ENCODE measurements at regions not wholly inside any gene's neighbourhood (a gene's known extent, or its start where the extent isn't known, plus 50 kb on each side); places are given as distances from the start of the nearest gene placed in this dataset.

DNA sequence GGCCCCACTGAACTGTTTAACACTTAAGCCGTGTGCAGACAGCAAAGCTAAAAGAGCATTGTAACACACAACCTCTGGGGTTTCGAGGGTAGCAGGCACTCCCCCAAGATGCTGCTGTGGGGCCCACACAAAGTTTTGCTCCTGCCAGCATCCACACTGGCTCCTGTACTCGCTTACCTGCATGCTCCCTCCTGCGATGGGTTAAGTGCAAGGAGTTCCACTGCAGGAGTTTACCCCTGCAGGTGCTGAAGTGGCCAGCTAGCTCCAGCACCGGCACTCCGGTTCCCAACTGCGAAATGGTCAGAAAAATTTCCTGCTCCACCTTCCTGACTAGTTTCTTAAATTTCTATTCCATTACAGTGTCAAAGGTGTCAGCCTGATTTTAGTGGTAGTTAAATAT lies 443.5 kb downstream of the PCDH10 start:
- TF ChIP-seq, protein P1, sequence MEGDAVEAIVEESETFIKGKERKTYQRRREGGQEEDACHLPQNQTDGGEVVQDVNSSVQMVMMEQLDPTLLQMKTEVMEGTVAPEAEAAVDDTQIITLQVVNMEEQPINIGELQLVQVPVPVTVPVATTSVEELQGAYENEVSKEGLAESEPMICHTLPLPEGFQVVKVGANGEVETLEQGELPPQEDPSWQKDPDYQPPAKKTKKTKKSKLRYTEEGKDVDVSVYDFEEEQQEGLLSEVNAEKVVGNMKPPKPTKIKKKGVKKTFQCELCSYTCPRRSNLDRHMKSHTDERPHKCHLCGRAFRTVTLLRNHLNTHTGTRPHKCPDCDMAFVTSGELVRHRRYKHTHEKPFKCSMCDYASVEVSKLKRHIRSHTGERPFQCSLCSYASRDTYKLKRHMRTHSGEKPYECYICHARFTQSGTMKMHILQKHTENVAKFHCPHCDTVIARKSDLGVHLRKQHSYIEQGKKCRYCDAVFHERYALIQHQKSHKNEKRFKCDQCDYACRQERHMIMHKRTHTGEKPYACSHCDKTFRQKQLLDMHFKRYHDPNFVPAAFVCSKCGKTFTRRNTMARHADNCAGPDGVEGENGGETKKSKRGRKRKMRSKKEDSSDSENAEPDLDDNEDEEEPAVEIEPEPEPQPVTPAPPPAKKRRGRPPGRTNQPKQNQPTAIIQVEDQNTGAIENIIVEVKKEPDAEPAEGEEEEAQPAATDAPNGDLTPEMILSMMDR (conservative IDR thresholded peaks at IDR 0.05) = no peak
- Histone ChIP-seq H3K23me2 (ENCODE audit: insufficient read length, low read depth, low read length, poor library complexity, severe bottlenecking) (no peaks in the 10 kb centered on the region), H3T11ph (ENCODE audit: low read length) (no peak overlapping the region), H4K20me1 (ENCODE audit: control insufficient read depth, insufficient read depth, insufficient read length) (no peaks in the 10 kb centered on the region), H2BK12ac (ENCODE audit: insufficient read length, low read depth, low read length) (no peak overlapping the region), H3K14ac (ENCODE audit: insufficient read depth, low read length) (no peak overlapping the region), H3K9ac (ENCODE audit: extremely low read depth, insufficient read length, low read length) (no peak overlapping the region), H2AFZ (ENCODE audit: low read length) (no peak overlapping the region), H3K79me1 (ENCODE audit: insufficient read depth, low read depth, low read length, poor library complexity, severe bottlenecking) (no peaks in the 10 kb centered on the region), H3K9me3 (ENCODE audit: control insufficient read depth, low read depth, low read length) (no peaks in the 10 kb centered on the region), H4K91ac (ENCODE audit: insufficient read length, low read depth, low read length) (no peak overlapping the region), H3K4ac (ENCODE audit: low read depth, low read length) (no peak overlapping the region), H3K27ac (ENCODE audit: insufficient read length, low read depth, low read length) (no peak overlapping the region), H2AK5ac (ENCODE audit: insufficient read length, low read length) (no peak overlapping the region), H3K18ac (ENCODE audit: insufficient read length, low read depth, low read length) (no peak overlapping the region), H2BK120ac (ENCODE audit: low read depth, low read length, poor library complexity, severe bottlenecking) (no peak overlapping the region), H3K27me3 (ENCODE audit: insufficient read depth, low read length) (no peaks in the 10 kb centered on the region), H3K79me2 (ENCODE audit: insufficient read depth, low read length) (no peaks in the 10 kb centered on the region), H3K4me2 (ENCODE audit: insufficient read depth, insufficient read length, low read length) (no peak overlapping the region), H3K23ac (ENCODE audit: insufficient read length, low read depth, low read length) (no peak overlapping the region), H3K56ac (ENCODE audit: insufficient read length, low read depth, low read length) (no peak overlapping the region), H4K8ac (replicated peaks; ENCODE audit: insufficient read length, low read depth, low read length) (no peak overlapping the region), H4K5ac (ENCODE audit: insufficient read length, low read depth, low read length) (no peak overlapping the region), H2BK15ac (ENCODE audit: low read depth, low read length) (no peak overlapping the region), H2BK20ac (ENCODE audit: low read depth, low read length, poor library complexity, severe bottlenecking) (no peak overlapping the region), H3K4me1 (ENCODE audit: insufficient read depth, low read length) (peaks cover 5% of the 10 kb centered on the region; the same call in 1 of the 2 replicates), H2BK5ac (ENCODE audit: insufficient read length, low read length) (no peak overlapping the region)
- no peak overlapping the region; a peak in 1 of 5 replicates for H3K4me3 Mint-ChIP-seq
- WGBS (ENCODE audit: extremely low coverage, insufficient read length, low lambda C conversion rate) = no CpG with 5 or more reads among the region's 7 CpGs
- H3K4me1 Mint-ChIP-seq = peaks cover 38 to 43% of the 10 kb centered on the region in 2 experiments
- DNase-seq = peak; percentile 61
- H3K36me3 Mint-ChIP-seq (ENCODE audit: insufficient read depth in 1 of 3, low read depth in 3 of 3) = peaks cover 5 to 22% (median 11%) of the 10 kb centered on the region in 3 experiments
- peak overlapping the region; percentile 85 to 90 (median 85) for H3K27ac Mint-ChIP-seq
- H3K27me3 Mint-ChIP-seq (ENCODE audit: low read depth) = no peaks in the 10 kb centered on the region
- peaks cover 0 to 2% of the 10 kb centered on the region in 2 experiments; a peak in 1 of 5 replicates for H3K9me3 Mint-ChIP-seq

All from H9 (cell line).